Right lobe of liver (tissue), 4 donors: ENCODE measurements at regions not wholly inside any gene's neighbourhood (a gene's known extent, or its start where the extent isn't known, plus 50 kb on each side); places are given as distances from the start of the nearest gene placed in this dataset.

Source experiments
- CTCF ChIP-seq, 4 donors: fragments of 200-600 bp in 3 of 4; fragments of 450-650 bp in 1 of 4; IDR thresholded peaks; one replicate each; pipeline versions ENCODE4 v1.5.1 to v1.8.0; 2016 to 2022; ENCODE audit warnings: antibody characterized with exemption in 4 of 4, mild to moderate bottlenecking in 2 of 4
- POLR2A ChIP-seq: fragments of 450-650 bp; IDR thresholded peaks from one replicate; pipeline ENCODE4 v1.6.1; 2017; ENCODE audit warnings: antibody characterized with exemption, mild to moderate bottlenecking
- donor health status: DM: no; HTN: no; CAD: no.
- donor health status: DM: no; HTN: no; CAD: no.
- donor health status: DM: no; HTN: yes; CAD: no.

GRCh38 chr3:8095724-8096123, 405.9 kb upstream of the LMCD1 start:
- TF ChIP-seq CTCF (IDR thresholded peaks at IDR 0.05) (peak in 1 of 4 donors; percentile 14), POLR2A (no peak)
